CD14-positive monocyte (primary cell): ENCODE measurements at regions not wholly inside any gene's neighbourhood (a gene's known extent, or its start where the extent isn't known, plus 50 kb on each side); places are given as distances from the start of the nearest gene placed in this dataset.

Experiments used
- DNase-seq, 3 donors: peaks; one replicate each; pipeline ENCODE4 v3.0.0-alpha.2; 2011 to 2022
- H2AFZ ChIP-seq: 2 replicates; pipeline ENCODE4 v1.6.0; 2012; ENCODE audit warnings: mild to moderate bottlenecking, low read depth, low read length, inconsistent platforms; ENCODE audit not compliant: insufficient read depth, poor library complexity, severe bottlenecking
- H3K27ac ChIP-seq, 2 donors: 1 replicate in 1 of 2; 2 replicates in 1 of 2; pipeline ENCODE4 v1.5.1; 2012 to 2013; ENCODE audit warnings: low read length in 2 of 2, control low read depth in 1 of 2, inconsistent platforms in 1 of 2, low read depth in 1 of 2, mild to moderate bottlenecking in 1 of 2
- H3K27me3 ChIP-seq, 2 donors: one replicate each; pipeline versions ENCODE4 v1.6.0 to v1.6.1; 2011 to 2013; ENCODE audit warnings: low read length in 2 of 2; ENCODE audit not compliant: control insufficient read depth in 2 of 2, insufficient read depth in 2 of 2
- H3K36me3 ChIP-seq, 2 donors: replicated peaks in 1 of 2; 1 replicate in 1 of 2; 2 replicates in 1 of 2; pipeline versions ENCODE4 v1.5.1 to v1.6.1; 2012 to 2013; ENCODE audit warnings: low read length in 2 of 2, control low read depth in 1 of 2, inconsistent platforms in 1 of 2, mild to moderate bottlenecking in 1 of 2; ENCODE audit not compliant: insufficient read depth in 2 of 2, control insufficient read depth in 1 of 2
- H3K4me1 ChIP-seq, 2 donors: 1 replicate in 1 of 2; 2 replicates in 1 of 2; pipeline versions ENCODE4 v1.5.1 to v1.6.1; 2012 to 2013; ENCODE audit warnings: low read length in 2 of 2, control low read depth in 1 of 2, inconsistent platforms in 1 of 2, mild to moderate bottlenecking in 1 of 2, moderate library complexity in 1 of 2; ENCODE audit not compliant: insufficient read depth in 2 of 2, control insufficient read depth in 1 of 2
- H3K4me2 ChIP-seq: replicated peaks from 2 replicates; pipeline ENCODE3; 2012; ENCODE audit warnings: low read length, moderate library complexity, mild to moderate bottlenecking; ENCODE audit not compliant: poor library complexity, severe bottlenecking; ENCODE audit errors: extremely low read depth
- H3K4me3 ChIP-seq, 3 experiments: fragments of 200-600 bp in 1 of 3; sonication (generic) in 1 of 3; replicated peaks in 1 of 3; 1 replicate in 2 of 3; 2 replicates in 1 of 3; pipeline ENCODE4 v1.5.1; 2011 to 2013; ENCODE audit warnings: low read length in 3 of 3, mild to moderate bottlenecking in 3 of 3, control low read depth in 2 of 3, low read depth in 2 of 3, inconsistent platforms in 1 of 3, moderate library complexity in 1 of 3
- H3K79me2 ChIP-seq: 2 replicates; pipeline ENCODE4 v1.6.0; 2012; ENCODE audit warnings: mild to moderate bottlenecking, control low read depth, inconsistent platforms, low read length, moderate library complexity; ENCODE audit not compliant: insufficient read depth
- H3K9ac ChIP-seq: 2 replicates; pipeline ENCODE4 v1.6.0; 2017; ENCODE audit warnings: low read length, mild to moderate bottlenecking; ENCODE audit not compliant: insufficient read depth, poor library complexity, severe bottlenecking
- H3K9me3 ChIP-seq, 2 donors: replicated peaks in 1 of 2; 1 replicate in 1 of 2; 2 replicates in 1 of 2; pipeline versions ENCODE4 v1.5.1 to v1.6.1; 2012 to 2013; ENCODE audit warnings: low read length in 2 of 2, control low read depth in 1 of 2; ENCODE audit not compliant: control insufficient read depth in 1 of 2, insufficient read depth in 1 of 2
- H4K20me1 ChIP-seq: 2 replicates; pipeline ENCODE4 v1.6.0; 2012; ENCODE audit warnings: mild to moderate bottlenecking, low read length, control low read depth, moderate library complexity; ENCODE audit not compliant: insufficient read depth
- H3K27ac Mint-ChIP-seq, 7 donors: one replicate each; pipeline ENCODE4 v1.8.0; 2020; ENCODE audit warnings: mild to moderate bottlenecking in 7 of 7, mixed read lengths in 7 of 7, moderate library complexity in 6 of 7, inconsistent platforms in 2 of 7
- H3K27me3 Mint-ChIP-seq, 3 donors: one replicate each; pipeline ENCODE4 v1.8.0; 2021 to 2022; ENCODE audit warnings: low read depth in 3 of 3, mild to moderate bottlenecking in 3 of 3, mixed read lengths in 3 of 3, moderate library complexity in 3 of 3, inconsistent platforms in 1 of 3
- H3K36me3 Mint-ChIP-seq, 2 donors: one replicate each; pipeline ENCODE4 v1.8.0; 2020; ENCODE audit warnings: mixed read lengths in 2 of 2, inconsistent platforms in 1 of 2, mild to moderate bottlenecking in 1 of 2
- H3K4me1 Mint-ChIP-seq: one replicate; pipeline ENCODE4 v1.8.0; 2020; ENCODE audit warnings: mild to moderate bottlenecking, mixed read lengths
- H3K4me3 Mint-ChIP-seq, 2 donors: one replicate each; pipeline ENCODE4 v1.8.0; 2020; ENCODE audit warnings: mild to moderate bottlenecking in 2 of 2, mixed read lengths in 2 of 2, moderate library complexity in 1 of 2
- H3K9me3 Mint-ChIP-seq, 7 donors: one replicate each; pipeline ENCODE4 v1.8.0; 2020 to 2022; ENCODE audit warnings: mixed read lengths in 7 of 7, mild to moderate bottlenecking in 6 of 7, moderate library complexity in 6 of 7, inconsistent platforms in 2 of 7
- WGBS: methylation state at CpG from one replicate; pipeline ENCODE4 v1.1.5; 2013; ENCODE audit warnings: missing lambda C conversion rate; ENCODE audit not compliant: insufficient coverage; 5-methylcytosine and 5-hydroxymethylcytosine counted together
- intact Hi-C, 2 donors: fragments of 100-400 bp; cut with micrococcal nuclease; formaldehyde crosslinking; loops; one replicate each; pipeline versions ENCODE4 v1.15.0 to v1.15.1; 2023
- TF ChIP-seq, protein P1 (sequence below): fragments of 200-600 bp; IDR thresholded peaks from one replicate; pipeline ENCODE4 v1.8.0; 2022; ENCODE audit warnings: antibody characterized with exemption, mild to moderate bottlenecking

DNA sequence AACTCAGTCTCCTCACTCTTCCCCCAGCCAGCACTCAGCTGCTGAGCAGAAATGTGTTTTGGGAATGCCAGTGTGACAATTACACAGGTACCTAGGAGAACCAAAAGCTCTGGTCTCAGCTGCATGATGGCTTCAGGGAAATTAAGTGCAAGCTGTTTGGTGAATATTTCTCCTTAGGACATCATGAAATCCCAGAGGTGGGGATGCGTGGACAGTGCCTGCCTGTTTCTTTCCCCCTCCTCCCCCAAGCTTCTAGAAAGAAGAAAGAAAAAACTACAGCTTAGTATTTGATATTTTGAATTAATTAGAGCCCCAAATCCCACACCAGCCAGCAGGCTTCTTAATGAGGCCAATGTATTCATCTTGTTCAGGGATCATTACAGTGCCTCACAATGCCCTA lies 243.0 kb downstream of the IDS start:
- no CpG with 5 or more reads among the region's 1 CpG for WGBS
- H3K36me3 Mint-ChIP-seq = no peaks in the 10 kb centered on the region

DNA sequence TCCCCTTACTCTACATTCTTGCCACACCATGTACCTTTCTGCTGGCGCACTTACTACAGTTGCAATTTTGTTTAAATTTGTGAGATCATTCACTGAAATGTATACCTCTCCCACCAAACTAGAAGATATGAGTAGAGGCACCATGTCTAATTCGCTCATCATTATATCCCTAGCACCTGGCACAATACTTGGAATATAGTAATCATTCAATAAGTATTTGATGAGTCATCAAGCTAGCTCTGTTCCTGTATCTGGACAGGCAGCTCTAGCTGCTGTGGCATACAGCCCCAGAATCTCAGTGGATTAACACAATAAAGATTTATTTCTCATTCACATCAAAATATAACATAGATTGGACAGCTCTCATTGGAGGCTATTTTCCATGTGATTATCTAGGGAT lies 245.9 kb downstream of the IDS start:
- peaks cover 0 to 11% (median 0%) of the 10 kb centered on the region in 7 donors for H3K9me3 Mint-ChIP-seq
- H3K4me1 ChIP-seq = no peaks in the 10 kb centered on the region
- no peak overlapping the region for H3K27ac ChIP-seq
- H4K20me1 ChIP-seq = no peaks in the 10 kb centered on the region
- peaks cover 0 to 3% (median 1%) of the 10 kb centered on the region in 3 donors for H3K27me3 Mint-ChIP-seq
- H3K27me3 ChIP-seq = no peaks in the 10 kb centered on the region
- H3K9ac ChIP-seq = no peak overlapping the region
- no peaks in the 10 kb centered on the region for H3K9me3 ChIP-seq
- H3K36me3 Mint-ChIP-seq = no peaks in the 10 kb centered on the region
- no peak overlapping the region for H2AFZ ChIP-seq
- H3K4me3 Mint-ChIP-seq = no peak overlapping the region
- H3K36me3 ChIP-seq = no peaks in the 10 kb centered on the region
- no peaks in the 10 kb centered on the region for H3K79me2 ChIP-seq
- no peak overlapping the region for H3K27ac Mint-ChIP-seq
- TF ChIP-seq, protein P1, sequence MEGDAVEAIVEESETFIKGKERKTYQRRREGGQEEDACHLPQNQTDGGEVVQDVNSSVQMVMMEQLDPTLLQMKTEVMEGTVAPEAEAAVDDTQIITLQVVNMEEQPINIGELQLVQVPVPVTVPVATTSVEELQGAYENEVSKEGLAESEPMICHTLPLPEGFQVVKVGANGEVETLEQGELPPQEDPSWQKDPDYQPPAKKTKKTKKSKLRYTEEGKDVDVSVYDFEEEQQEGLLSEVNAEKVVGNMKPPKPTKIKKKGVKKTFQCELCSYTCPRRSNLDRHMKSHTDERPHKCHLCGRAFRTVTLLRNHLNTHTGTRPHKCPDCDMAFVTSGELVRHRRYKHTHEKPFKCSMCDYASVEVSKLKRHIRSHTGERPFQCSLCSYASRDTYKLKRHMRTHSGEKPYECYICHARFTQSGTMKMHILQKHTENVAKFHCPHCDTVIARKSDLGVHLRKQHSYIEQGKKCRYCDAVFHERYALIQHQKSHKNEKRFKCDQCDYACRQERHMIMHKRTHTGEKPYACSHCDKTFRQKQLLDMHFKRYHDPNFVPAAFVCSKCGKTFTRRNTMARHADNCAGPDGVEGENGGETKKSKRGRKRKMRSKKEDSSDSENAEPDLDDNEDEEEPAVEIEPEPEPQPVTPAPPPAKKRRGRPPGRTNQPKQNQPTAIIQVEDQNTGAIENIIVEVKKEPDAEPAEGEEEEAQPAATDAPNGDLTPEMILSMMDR = no peak
- H3K4me3 ChIP-seq = no peak overlapping the region
- H3K4me2 ChIP-seq = no peak overlapping the region
- intact Hi-C loops = no loop called here
- no peaks in the 10 kb centered on the region for H3K4me1 Mint-ChIP-seq
- 80% methylated on average over 1 of the region's 2 CpGs for WGBS
- DNase-seq = no peak

More for the DNA sequence above, 243.0 kb downstream of the IDS start:
- TF ChIP-seq, protein P1 = no peak
- Histone ChIP-seq H3K4me1 (no peaks in the 10 kb centered on the region), H2AFZ (no peak overlapping the region), H3K36me3 (no peaks in the 10 kb centered on the region), H3K4me2 (no peak overlapping the region), H3K9me3 (no peaks in the 10 kb centered on the region), H3K27ac (no peak overlapping the region), H3K4me3 (no peak overlapping the region), H4K20me1 (no peaks in the 10 kb centered on the region), H3K9ac (no peak overlapping the region), H3K79me2 (no peaks in the 10 kb centered on the region), H3K27me3 (no peaks in the 10 kb centered on the region)
- Mint-ChIP-seq H3K27me3 (peaks cover 0 to 1% (median 0%) of the 10 kb centered on the region in 3 donors), H3K4me3 (no peak overlapping the region), H3K9me3 (peaks cover 0 to 11% (median 4%) of the 10 kb centered on the region in 7 donors), H3K27ac (no peak overlapping the region), H3K4me1 (no peaks in the 10 kb centered on the region)
- intact Hi-C loops = no loop called here
- no peak for DNase-seq
